ENCODE measurements at regions not wholly inside any gene's neighbourhood (a gene's known extent, or its start where the extent isn't known, plus 50 kb on each side); places are given as distances from the start of the nearest gene placed in this dataset.
"Not testable (repeated sequence)": the region's sequence is repeated elsewhere in the genome, so short reads cannot be mapped to it uniquely, and the experiment has no call there.

GRCh38 chr16:21529060-21529658, 70.2 kb upstream of the METTL9 start:
- not testable (repeated sequence) for TF ChIP-seq EZH2 (IDR thresholded peaks at IDR 0.05; ENCODE audit: insufficient read depth, poor library complexity, severe bottlenecking); EZH2phosphoT487 (IDR thresholded peaks at IDR 0.05; ENCODE audit: insufficient read depth, low read depth)
